ENCODE measurements at regions not wholly inside any gene's neighbourhood (a gene's known extent, or its start where the extent isn't known, plus 50 kb on each side); places are given as distances from the start of the nearest gene placed in this dataset.

DNA sequence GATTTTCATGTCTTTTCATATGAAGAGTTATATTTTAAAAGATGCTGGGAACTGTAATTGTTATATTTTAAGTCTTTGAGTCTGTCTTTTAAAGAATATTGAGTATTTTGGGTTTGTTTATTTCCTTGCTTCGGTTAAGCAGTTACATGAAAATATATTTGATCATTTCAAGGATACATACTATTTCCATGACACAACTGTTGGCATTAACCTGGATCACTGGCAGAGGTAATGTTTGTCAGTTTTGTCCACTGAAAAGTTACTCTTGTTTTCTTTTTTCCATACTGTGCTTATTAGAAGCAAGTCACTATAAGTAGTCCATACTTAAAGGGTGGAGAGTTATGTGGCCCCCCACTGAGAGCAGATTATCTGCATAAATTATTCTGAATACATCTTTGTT lies 1142.0 kb upstream of the TMEFF2 start:
- no peak for DNase-seq

DNA sequence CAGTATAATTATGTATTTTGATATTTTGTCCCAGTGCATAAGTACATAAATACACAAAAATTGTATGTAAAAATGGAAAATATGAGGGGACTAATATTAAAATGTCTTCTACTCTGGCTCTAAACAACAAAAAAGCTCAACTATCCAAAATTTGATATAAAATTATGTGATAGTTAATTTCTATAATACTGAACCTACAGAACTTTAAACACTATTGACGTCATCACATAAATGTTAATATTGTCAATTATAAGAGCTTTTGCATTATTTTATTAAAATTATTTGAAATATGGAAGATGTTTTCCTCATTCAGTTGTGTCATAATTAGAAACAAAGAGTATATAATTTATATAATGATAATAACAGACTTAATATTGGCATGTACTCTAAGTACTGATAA lies 1139.7 kb upstream of the TMEFF2 start:
- DNase-seq: no peak

DNA sequence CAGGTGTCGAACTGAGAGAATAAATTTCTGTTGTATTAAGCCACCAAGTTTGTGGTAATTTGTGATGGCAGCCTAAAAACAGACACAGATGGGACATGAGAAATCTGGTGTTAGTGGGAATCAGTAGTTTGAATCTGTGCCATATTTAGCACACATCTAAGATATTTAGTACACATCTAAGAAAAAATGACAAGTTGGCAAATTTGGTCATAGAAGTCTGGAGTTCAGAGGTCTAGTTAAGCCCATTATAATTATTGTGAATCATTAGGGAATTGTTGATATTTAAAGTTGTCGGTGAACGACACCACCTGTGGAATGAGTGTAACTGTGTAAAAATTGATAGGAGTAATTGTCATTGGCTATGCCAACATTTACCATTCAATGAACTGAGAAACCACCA lies 1138.8 kb upstream of the TMEFF2 start:
- no peak for DNase-seq

DNA sequence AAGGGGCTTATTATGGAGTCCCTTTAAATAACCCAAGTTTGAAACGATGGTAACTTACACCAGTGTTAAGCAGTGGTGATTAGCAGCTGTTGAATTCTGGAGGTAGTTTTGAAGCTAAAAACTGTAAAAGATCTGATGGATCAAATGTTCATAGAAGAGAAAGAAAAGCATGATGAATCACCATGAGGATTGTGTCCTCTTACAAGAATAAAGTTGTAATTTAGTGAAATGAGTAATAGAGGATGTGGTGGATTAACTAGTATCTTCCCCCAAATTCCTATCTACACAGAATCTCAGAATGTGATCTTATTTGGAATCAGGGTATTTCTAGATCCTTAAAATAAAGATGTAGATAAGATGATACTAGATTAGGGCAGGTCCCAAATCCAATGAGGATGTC lies 1138.2 kb upstream of the TMEFF2 start:
- no peak for DNase-seq

DNA sequence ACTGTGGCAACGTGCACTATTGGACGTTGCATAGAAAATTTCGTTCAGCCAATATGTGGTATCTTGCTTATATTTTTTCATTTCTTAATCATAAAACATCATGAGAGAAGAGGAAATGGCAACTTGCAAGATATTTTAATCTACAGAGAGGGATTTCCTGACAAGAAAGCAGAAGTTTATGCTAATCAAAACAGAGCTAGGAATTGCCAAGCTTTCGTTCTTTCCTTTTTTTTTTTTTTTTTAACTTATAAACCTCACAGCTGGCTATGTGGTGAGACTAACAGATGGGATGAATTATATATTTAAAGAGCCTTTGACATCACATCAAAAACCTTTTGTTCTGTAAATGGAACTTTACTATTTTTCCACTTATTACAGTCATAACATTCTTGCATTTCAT lies 1136.9 kb upstream of the TMEFF2 start:
- DNase-seq: no peak

DNA sequence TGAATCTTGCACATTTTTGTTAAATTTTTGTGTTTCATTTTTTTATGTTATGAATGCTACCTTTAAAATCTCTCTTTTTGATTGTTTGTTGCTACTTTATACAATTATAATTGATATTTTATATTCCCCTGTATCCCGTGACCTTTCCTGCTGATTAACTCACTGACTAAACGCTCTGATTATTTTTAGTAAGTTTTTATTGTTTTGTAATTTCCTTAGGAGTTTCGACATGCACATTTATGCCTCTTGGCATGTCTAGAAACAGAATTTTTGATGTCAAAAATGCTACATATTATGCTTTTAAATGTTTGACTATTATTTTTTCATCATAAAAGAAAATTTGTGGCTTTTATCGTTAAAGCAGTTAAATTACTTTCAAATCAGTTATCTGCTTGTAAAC lies 1131.6 kb upstream of the TMEFF2 start:
- DNase-seq: no peak

DNA sequence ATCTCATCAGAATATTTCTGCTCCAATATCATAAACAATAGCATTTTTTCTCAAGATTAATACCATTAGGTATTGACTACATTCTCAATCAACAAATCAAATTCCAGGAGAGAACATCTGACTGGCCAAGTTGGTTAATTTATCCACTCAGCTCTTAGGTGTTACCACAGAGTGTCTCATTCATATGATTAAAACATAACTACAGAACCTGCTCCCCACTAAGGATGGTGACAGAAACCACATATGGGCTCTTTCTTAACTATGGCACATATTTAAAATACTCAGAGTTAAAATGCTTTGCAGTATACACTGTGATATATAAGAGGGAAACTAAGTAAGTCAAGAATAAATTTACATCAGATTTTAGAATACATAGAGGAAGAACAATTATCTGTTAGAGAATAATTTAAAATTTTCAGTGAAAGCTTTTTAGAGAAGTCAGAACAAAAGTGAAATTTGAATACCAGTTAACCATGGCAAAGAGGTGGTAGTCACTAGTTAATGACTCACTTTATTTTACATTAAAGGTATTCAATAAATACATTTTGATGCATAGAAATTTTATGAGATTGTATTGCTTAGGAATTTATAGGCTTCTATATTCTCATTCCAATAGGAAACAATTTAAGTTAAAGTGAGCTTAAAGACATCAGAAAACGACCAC lies 1120.8 kb upstream of the TMEFF2 start:
- DNase-seq: no peak

DNA sequence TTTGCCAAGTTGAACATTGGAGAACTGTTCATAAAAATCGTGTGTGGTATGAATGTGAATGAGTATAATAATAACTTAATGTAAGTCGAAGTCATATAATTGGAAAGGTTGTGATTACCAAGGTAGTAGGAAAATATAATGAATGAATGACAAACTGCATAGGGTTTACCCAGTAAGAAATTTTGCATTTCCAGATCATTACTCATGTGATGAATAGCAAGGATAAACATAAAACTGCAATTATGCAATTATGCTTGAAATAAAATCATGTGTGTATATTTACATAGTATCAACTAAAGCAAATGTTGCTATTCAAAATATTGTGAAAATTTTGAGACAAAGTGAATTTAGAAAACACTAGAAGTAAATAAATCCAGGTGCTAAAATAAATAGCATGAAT lies 1108.7 kb upstream of the TMEFF2 start:
- no peak for DNase-seq

DNA sequence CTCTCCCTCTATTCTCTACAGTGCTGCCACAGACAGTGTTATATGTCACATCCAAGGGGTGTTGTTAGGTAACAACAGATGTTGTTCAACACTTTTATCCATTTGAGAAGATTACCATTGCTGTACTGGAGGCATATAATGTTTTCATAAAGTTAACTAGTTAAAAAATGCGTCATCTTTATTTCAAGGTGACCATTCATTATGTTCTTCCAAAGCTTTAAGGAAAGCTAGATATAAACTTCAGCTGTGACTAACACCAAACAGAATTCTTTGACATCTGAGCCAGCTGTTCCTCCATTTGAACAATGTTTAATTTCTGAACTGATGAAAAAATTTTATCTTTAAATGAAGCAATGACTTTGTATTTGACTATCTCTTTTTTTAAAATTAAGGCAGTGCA lies 1099.6 kb upstream of the TMEFF2 start:
- no peak for DNase-seq

DNA sequence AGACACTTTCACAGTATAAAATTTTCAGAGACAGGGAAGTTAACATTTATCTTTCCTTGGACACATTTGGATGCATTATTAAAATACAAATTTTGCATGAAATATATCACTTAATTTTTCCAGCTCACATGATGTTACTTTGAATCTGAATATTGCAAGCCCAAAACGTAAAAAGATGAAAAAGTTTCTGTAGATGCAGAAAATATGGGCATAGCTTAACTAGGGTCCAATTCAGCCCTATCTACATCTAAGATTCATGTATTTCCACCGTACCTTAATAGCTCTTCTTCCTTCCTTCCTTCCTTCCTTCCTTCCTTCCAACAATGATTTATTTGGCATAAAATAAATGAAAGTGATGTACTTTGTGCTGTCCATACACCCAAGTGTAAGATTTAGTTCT lies 1084.6 kb upstream of the TMEFF2 start:
- DNase-seq: no peak

DNA sequence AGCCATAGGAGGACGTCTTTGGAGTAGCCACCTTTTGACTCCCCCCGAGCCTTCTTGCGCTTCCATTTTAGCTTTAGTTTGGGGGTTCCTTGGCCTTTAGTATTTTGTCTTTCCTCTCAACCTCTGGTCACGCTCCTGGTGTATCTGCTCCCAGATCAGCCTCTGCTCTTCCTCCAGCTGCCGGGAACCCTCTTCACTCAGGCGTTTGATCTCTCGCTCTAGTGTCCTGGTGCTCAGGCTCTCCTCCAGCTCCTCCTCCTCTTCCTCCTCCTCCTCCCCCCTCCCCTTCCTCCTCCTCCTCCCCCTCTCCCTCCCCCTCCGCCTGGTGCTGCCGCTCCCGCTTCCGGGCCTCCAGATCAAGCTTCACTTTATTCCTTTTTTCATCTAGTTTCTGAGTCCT lies 1082.3 kb upstream of the TMEFF2 start:
- no peak for DNase-seq

DNA sequence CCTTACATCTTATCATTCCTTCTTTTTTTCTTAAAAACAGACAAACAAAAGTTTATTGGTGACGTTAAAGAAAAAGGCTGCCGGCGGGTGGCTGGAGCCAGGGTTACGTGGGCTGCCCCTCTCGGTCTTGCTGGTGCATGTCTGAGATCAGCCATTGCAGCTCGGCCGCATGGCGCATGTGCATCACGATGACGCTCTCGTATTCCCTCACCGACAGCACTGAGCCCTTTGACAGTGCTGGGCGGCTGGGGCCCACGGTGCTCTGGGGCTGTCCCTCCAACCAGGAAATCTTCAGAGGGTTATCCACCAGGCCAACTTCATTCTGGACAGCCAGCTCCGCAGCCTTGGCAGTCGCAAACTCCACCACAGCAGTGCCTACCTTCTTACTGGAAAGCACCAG lies 1081.8 kb upstream of the TMEFF2 start:
- DNase-seq: no peak

DNA sequence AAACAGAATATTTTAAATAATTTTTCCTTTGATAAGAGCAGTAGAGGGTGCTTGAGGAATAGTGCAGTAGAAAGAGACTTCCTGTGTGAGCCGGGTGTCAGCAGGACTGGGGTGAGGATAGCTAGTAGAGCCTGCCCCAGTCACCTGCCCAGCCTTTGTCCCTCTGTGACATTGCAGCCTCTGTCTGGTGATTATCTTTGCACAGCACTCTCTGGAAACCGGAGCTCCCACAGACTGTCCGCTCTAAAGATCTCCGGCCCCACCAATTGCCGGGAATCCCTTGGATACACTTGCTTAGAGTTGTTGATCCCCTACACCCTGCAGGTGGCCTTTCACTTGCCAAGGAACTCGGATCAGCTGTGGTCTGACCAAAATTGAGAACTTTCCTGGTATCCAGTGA lies 1081.3 kb upstream of the TMEFF2 start:
- DNase-seq: no peak

DNA sequence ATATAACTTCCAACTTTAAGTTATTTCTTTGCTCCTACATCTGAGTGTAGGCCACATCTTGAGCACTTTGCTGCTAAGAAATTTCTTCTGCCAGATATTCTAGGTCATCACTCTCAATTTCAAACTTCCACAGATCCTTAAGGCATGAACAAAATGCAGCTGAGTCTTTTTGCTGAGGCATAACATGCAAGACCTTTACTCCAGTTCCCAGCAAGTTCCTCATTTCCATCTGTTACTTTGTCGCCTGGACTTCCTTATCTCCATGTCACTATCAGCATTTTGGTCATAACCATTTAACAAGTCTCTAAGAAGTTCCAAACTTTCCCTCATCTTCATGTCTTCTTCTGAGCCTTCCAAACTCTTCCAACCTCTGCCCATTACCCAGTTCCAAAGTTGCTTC lies 1077.3 kb upstream of the TMEFF2 start:
- DNase-seq: no peak

DNA sequence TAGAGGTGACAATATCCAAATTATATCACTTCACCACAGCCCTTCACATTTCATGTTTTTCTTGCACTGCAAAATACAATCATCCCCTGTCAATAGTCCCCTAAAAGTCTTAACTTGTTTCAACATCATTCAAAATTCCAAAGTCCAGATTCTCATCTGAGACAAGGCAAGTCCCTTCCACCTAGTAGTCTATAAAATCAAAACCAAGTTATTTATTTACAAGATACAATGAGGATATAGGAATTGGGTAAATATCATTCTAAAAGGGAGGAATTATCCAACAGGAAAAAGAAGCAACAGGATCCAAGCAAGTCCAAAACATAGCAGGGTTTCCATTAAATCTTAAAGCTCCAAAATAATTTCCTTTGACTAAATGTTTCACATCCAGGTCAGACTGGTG lies 1076.1 kb upstream of the TMEFF2 start:
- no peak for DNase-seq

DNA sequence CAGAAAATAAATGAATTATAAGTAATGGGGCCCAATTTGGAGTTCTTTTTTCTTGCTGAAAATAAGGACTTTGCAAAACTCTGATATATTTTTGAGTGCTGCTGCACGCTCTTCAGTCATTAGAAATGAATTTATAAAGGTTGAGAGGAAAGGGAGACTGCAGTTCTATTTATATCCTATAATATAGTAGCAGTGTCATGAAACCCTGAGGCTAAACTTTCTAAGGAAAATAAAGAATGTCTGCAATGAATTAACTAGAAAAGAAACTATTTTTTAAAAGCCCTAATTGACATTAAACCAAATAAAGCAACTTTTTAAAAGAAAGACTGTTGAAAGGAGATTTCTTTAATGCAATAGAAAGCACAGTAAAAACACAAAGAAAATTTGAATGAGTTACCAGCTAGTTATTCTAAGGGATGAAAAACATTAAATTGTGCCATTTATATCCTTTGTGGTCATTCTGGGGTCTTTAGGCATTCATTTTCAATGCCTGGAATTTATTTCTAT lies 1072.8 kb upstream of the TMEFF2 start:
- no peak for DNase-seq

DNA sequence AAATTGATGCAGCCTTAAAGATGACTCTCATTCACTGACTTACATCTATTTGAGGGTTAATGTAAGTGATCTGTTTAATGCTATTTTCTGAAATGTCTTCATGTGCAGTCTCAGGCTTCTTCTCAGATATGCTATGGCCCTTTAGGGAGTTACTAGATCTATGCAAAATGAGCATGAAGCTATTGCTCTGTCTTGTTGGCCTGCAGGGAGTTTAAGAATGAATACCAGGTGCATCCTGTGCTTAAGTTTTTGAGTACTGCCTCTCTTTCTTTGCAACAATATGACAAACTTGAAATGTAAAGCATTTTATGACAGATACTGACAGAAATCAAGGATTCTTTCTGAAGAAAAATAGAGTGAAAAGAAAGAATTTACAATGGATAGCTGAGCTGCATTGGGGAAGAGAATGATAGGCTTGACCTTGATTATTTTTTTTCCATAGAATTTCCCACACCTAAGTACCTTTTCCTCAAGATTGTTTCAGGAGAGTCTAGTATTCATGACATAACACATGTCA lies 1058.3 kb upstream of the TMEFF2 start:
- DNase-seq: no peak

DNA sequence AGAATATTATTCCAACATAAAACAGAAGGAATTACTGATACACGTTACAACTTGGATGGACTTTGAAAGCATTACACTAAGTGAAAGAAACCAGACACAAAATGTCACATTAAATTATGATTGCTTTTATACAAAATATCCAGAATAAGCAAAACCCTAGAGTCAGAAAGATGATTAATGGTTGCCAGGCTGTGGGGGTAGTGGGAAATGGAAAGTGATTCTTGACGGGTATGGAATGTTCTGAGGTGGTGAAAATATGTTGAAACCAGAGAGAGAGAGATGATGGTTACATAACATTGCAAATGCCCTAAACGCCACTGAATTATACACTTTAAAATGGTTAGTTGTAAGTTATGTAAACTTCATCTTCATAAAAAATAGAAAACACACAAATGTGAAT lies 1057.2 kb upstream of the TMEFF2 start:
- no peak for DNase-seq

DNA sequence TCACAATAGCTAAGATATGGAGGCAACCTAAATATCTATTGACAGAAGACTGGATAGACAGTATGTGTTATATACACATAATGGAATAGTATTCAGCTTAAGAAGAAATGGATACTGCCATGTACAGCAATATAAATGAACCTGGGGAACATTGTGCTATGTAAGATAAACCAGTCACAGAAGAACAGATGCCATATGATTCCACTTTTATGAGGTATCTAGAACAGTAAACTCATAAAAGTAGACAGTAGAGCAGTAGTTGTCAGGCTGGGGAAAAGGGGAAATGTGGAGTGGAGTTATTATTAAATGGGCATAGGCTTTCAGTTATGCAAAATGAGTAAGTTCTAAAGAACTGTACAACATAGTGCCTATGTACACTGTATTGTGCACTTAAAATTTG lies 1055.7 kb upstream of the TMEFF2 start:
- no peak for DNase-seq

DNA sequence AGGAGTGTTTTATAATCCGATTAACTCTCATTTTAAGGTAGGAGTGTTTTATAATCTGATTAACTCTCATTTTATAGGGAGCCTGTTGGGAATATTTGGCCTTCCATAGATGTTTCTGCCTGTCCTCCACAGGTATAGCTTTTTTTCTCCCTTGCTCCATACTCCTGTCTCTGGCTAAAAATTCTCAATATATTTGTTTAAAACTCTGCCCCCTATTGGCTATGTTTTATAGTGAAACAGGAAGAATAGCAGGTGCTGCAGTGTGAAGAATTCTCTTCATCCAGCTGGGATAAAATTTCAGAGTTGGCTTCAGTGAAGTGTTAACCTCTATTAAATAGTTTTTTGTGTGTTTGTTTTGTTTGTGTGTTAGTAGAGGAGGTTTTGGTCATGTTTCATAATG lies 1046.0 kb upstream of the TMEFF2 start:
- no peak for DNase-seq

DNA sequence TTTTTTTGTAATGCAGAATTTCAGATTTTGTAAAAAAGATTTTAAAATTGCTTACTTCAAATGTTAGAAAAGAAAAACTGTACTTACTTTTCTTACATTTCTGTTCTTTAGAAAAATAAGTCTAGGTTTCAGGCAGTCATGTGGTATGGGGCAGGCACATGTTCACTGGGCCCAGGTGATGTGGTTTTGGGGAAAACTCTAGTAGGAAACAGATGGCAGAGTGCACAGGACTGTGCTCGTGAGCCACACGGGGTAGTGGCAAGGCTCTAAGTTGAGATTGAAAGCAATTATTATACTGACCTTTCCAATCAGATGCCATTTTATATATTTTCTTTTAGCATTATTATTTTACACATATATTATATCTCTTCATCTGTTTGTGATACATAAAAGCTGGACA lies 1036.9 kb upstream of the TMEFF2 start:
- no peak for DNase-seq

DNA sequence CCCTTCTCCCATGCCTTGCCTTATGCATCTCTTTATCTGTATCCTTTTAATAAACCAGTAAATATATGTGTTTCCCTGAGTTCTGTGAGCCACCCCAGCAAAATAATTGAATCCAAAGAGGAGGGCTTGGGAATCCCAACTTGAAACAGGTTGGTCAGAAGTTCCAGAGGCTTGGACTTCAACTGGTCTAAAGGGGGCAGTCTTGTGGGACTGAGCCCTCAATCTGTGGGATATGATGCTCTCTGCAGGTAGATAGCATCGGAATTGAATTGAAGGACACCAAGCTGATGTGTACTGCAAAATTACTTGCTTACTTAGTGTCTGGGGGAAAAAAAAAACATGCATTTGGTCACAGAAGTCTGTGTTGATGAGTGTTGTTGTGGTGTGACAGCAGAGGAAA lies 1033.5 kb upstream of the TMEFF2 start:
- DNase-seq: no peak

DNA sequence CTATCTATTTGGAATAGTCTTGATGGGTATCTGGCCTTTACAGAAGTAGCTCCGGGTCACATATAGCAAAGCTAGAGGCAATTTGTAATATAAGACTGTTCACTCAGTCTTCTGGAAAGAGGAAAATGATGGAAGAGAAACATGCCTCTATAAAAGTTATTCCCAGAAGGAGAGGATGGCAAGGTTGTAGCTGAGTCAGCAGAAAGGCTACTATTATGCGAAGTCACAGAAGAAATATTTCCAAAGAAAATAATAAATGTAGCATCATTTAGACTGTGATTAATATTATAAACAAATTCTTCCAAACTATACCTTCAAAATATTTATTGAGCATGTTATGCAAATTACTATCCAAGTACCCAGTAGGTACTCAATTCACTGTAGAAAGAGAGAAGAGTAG lies 1027.7 kb upstream of the TMEFF2 start:
- DNase-seq: no peak

DNA sequence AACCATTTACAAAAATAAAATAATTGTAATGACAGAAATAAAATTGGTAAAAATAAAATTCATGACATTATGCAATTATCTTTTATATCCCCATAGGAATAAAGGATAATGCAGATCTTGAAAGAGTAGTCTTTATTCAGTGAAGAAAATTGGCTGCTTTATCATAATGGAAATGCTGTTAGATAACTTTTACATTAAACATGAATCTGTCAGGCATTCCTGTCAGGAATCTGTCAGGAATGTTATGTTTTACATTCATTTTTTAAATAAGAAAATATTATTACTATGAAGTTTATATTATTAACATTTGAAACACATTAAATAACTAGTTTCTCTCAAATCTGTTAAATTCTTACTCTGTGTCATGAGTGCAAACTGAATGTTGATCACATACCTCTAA lies 1024.7 kb upstream of the TMEFF2 start:
- DNase-seq: no peak

DNA sequence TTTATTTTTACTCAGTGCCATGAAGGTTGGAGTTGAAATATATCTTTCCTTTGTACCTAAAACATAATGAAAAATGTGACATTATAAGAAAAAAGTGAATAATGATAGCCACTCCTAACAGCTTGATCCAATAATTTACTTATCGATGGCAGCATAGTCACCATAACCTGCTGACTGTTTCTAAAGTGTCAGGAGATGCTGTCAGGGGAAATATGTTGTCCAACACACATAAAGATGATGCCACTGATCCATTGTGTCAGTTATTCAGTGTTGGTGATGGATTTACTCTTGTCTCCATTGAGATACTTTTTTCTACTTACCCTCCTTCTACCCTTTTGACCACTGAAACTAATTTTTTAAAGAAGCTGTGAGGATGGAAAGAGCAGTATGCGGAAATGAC lies 1006.9 kb upstream of the TMEFF2 start:
- DNase-seq: no peak

Data from 8988T (cell line).